Activated CD4-positive, alpha-beta memory T cell treated with anti-CD3 and anti-CD28 coated beads for 36 hours (primary cell): ENCODE measurements at regions not wholly inside any gene's neighbourhood (a gene's known extent, or its start where the extent isn't known, plus 50 kb on each side); places are given as distances from the start of the nearest gene placed in this dataset.
"Not testable (repeated sequence)": the region's sequence is repeated elsewhere in the genome, so short reads cannot be mapped to it uniquely, and the experiment has no call there.

Experiments
- CTCF ChIA-PET: fragments of 350-600 bp; sonication (Branson Sonifier 250); formaldehyde crosslinking; loops from one replicate; lab custom pipeline; 2021; ENCODE audit warnings: antibody characterized with exemption, inconsistent platforms; lab: Charles Lee
- POLR2A ChIA-PET: fragments of 350-600 bp; sonication (Branson Sonifier 250); formaldehyde crosslinking; loops from one replicate; lab custom pipeline; 2021; ENCODE audit warnings: antibody characterized with exemption; lab: Charles Lee
- DNase-seq: peaks from one replicate; pipeline ENCODE4 v3.0.0-alpha.2; 2020
- H3K27ac Mint-ChIP-seq: one replicate; pipeline ENCODE4 v1.8.0; 2021; ENCODE audit warnings: mixed read lengths
- H3K27me3 Mint-ChIP-seq: one replicate; pipeline ENCODE4 v1.8.0; 2021; ENCODE audit warnings: mixed read lengths
- H3K36me3 Mint-ChIP-seq: one replicate; pipeline ENCODE4 v1.8.0; 2021; ENCODE audit warnings: mixed read lengths
- H3K4me1 Mint-ChIP-seq: one replicate; pipeline ENCODE4 v1.8.0; 2021; ENCODE audit warnings: low read depth, mixed read lengths
- H3K4me3 Mint-ChIP-seq: one replicate; pipeline ENCODE4 v1.8.0; 2021; ENCODE audit warnings: mild to moderate bottlenecking, mixed read lengths
- H3K9me3 Mint-ChIP-seq: one replicate; pipeline ENCODE4 v1.8.0; 2021; ENCODE audit warnings: mixed read lengths
- intact Hi-C: fragments of 100-400 bp; cut with micrococcal nuclease; formaldehyde crosslinking; loops from one replicate; pipeline ENCODE4 v1.15.1; 2023

DNA sequence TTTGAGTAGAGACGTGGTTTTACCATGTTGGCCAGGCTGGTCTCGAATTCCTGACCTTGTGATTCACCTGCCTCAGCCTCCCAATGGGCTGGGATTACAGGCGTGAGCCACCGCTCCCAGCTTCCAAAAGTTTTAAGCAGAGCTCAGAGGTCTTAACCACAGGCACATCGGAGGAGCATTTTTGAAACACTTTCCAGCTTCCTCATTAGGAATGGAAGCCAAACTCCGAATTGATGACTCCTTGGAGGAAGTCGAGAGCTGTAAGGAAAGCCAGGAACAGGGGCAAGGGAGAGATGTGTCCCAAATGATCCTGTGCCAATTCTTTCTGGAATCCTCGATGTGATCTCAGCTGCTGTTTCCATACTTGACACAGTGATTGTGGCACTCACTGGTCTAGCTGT lies 56.2 kb upstream of the CCZ1B start:
- H3K27me3 Mint-ChIP-seq: peaks cover 22% of the 10 kb centered on the region
- intact Hi-C loops, POLR2A ChIA-PET, H3K4me1 Mint-ChIP-seq, H3K9me3 Mint-ChIP-seq, H3K36me3 Mint-ChIP-seq, DNase-seq, H3K4me3 Mint-ChIP-seq, H3K27ac Mint-ChIP-seq, CTCF ChIA-PET: not testable (repeated sequence)

DNA sequence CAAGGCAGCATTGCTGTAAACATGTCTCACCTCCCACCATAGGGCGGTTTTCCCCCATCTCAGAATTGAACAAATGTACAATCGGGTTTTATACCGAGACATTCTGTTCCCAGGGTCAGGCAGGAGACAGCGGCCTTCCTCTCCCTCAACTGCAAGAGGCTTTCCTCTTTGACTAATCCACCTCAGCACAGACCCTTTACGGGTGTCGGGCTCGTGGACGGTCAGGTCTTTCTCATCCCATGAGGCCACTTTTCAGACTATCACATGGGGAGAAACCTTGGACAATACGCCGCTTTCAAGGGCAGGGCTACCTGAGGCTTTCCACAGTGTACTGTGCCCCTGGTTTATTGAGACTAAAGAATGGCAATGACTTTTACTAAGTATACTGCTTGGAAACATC lies 57.7 kb upstream of the CCZ1B start:
- H3K36me3 Mint-ChIP-seq, DNase-seq, CTCF ChIA-PET, POLR2A ChIA-PET, H3K27ac Mint-ChIP-seq, H3K4me3 Mint-ChIP-seq, H3K9me3 Mint-ChIP-seq, H3K4me1 Mint-ChIP-seq, intact Hi-C loops: not testable (repeated sequence)
- peaks cover 22% of the 10 kb centered on the region for H3K27me3 Mint-ChIP-seq

DNA sequence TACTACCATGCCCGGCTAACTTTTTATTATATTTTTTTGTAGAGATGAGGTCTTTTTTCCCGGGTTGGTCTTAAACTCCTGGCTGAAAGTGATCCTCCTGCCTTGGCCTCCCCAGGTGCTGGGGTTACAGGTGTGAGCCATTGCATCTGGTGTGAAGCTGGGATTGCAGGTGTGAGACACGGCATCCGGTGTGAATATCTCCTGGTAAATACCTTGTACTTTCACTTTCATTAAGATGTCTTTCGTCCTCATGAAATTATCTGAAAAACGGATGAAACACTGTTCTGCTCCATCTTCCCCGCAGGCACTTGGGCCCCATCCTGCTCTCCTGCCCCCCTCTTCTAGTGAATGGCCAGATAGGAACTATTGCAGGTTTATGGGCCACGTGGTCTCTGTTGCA lies 60.1 kb upstream of the CCZ1B start:
- H3K36me3 Mint-ChIP-seq: no peaks in the 10 kb centered on the region
- H3K27ac Mint-ChIP-seq: no peak overlapping the region
- CTCF ChIA-PET: no interaction called here
- POLR2A ChIA-PET: no interaction called here
- DNase-seq: no peak
- H3K4me3 Mint-ChIP-seq: no peak overlapping the region
- intact Hi-C loops: no loop called here
- peaks cover 11% of the 10 kb centered on the region for H3K27me3 Mint-ChIP-seq
- H3K4me1 Mint-ChIP-seq: no peaks in the 10 kb centered on the region
- H3K9me3 Mint-ChIP-seq: no peaks in the 10 kb centered on the region

DNA sequence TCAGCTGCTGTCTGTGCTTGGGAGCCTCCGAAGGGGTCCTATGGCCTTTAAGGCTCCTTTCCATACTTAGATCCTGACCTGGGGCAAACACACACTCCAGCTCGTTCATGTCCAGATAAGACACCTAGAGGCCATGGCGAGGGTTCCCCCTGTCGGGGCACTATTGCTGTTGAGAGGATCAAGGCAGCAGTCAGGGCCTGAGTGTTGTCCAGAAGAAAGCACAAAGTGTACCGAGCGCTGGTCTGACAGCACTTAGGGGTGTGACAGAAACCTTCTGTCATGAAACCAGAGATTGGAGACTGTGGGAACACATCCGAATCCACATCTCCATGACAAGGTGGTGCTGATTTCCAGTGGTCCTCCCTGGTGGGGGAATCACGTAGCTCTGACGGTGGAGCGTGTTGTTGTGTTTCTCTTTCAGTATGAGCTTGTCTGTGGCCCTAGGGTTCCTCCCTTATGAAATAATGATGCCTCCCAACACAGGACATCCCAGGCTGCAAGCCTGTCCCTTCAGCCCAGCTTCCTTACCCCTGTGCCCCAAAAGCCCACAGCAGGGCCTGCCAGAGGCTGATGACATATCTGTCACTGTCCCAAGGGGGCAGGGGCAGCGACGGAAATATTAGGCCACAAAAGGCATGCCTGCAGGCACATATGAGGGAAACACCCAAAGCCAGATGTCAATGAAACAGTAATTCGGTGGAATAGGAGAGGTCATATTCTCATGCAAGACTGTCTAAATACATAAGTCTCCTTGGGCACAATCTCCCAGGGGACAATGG lies 62.4 kb upstream of the CCZ1B start:
- not testable (repeated sequence) for H3K27ac Mint-ChIP-seq

DNA sequence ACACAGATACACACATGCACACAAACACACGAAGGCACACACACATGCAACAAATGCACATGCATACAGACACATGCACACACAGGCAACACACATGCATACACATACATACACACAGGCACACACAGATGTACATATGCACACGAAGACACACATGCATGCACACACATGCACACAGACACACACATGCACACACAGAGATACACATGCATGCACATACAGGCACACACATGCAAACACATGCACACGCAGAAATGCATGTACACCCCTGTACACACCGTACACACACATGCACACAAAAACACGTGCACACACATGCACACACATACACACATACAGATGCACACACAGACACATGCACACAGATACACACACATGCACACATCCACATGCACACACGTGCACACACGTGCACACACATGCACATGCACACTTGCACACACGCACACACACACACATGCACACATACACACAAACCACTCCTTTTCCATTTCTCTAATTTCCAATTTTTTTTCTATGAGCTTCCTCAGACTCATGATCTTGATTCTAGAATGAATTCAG lies 63.3 kb upstream of the CCZ1B start:
- DNase-seq: no peak
- no peak overlapping the region for H3K27ac Mint-ChIP-seq
- POLR2A ChIA-PET: no interaction called here

More for the DNA sequence above, 62.4 kb upstream of the CCZ1B start:
- DNase-seq, H3K4me3 Mint-ChIP-seq, intact Hi-C loops, H3K27me3 Mint-ChIP-seq, H3K4me1 Mint-ChIP-seq, POLR2A ChIA-PET, CTCF ChIA-PET, H3K36me3 Mint-ChIP-seq, H3K9me3 Mint-ChIP-seq: not testable (repeated sequence)

DNA sequence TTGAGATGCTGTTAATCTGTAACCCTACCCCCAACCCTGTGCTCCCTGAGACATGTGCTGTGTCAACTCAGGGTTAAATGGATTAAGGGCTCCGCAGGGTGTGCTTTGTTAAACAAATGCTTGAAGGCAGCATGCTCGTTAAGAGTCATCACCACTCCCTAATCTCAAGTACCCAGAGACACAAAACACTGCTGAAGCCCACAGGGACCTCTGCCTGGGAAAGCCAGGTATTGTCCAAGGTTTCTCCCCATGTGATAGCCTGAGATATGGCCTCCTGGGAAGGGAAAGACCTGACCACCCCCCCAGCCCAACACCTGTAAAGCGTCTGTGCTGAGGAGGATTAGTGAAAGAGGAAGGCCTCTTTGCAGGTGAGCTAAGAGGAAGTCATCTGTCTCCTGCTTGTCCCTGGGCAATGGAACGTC lies 76.0 kb upstream of the CCZ1B start:
- intact Hi-C loops, H3K4me1 Mint-ChIP-seq, H3K9me3 Mint-ChIP-seq, CTCF ChIA-PET, H3K36me3 Mint-ChIP-seq, H3K27me3 Mint-ChIP-seq, H3K4me3 Mint-ChIP-seq, H3K27ac Mint-ChIP-seq, DNase-seq, POLR2A ChIA-PET: not testable (repeated sequence)

More for the DNA sequence above, 63.3 kb upstream of the CCZ1B start:
- CTCF ChIA-PET: no interaction called here
- intact Hi-C loops: no loop called here
- Mint-ChIP-seq H3K4me3 (no peak overlapping the region), H3K36me3 (no peaks in the 10 kb centered on the region), H3K27me3 (no peaks in the 10 kb centered on the region), H3K9me3 (no peaks in the 10 kb centered on the region), H3K4me1 (no peaks in the 10 kb centered on the region)

DNA sequence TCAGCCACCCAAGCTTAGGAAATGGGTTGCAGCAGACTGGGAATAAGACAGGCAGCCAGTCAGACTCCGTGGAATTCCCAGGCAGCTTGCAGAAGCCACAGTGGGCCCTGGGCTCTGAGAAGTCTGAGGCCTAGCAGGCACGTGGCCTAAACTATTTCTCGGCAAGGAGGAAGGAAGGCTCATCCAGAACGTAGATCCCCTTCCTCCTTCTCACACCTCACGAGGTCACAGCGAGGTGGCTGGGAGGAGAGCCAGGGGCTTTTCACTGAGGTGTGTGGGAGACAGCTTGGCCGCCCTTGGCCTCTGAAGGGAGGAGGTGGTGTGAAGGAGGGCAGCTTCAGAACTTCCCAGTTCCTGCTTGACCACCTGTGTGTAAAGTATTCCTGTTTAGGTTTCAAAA lies 77.2 kb upstream of the CCZ1B start:
- intact Hi-C loops, DNase-seq, H3K27me3 Mint-ChIP-seq, H3K4me1 Mint-ChIP-seq, POLR2A ChIA-PET, CTCF ChIA-PET, H3K9me3 Mint-ChIP-seq, H3K36me3 Mint-ChIP-seq, H3K27ac Mint-ChIP-seq, H3K4me3 Mint-ChIP-seq: not testable (repeated sequence)

DNA sequence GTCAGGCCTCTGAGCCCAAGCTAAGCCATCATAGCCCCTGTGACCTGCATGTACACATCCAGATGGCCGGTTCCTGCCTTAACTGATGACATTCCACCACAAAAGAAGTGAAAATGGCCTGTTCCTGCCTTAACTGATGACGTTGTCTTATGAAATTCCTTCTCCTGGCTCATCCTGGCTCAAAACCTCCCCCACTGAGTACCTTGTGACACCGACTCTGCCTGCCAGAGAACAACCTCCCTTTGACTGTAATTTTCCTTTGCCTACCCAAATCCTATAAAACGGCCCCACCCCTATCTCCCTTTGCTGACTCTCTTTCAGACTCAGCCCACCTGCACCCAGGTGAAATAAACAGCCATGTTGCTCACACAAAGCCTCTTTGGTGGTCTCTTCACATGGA lies 77.7 kb upstream of the CCZ1B start:
- H3K36me3 Mint-ChIP-seq, H3K9me3 Mint-ChIP-seq, POLR2A ChIA-PET, H3K4me3 Mint-ChIP-seq, intact Hi-C loops, DNase-seq, CTCF ChIA-PET, H3K27ac Mint-ChIP-seq, H3K27me3 Mint-ChIP-seq, H3K4me1 Mint-ChIP-seq: not testable (repeated sequence)

DNA sequence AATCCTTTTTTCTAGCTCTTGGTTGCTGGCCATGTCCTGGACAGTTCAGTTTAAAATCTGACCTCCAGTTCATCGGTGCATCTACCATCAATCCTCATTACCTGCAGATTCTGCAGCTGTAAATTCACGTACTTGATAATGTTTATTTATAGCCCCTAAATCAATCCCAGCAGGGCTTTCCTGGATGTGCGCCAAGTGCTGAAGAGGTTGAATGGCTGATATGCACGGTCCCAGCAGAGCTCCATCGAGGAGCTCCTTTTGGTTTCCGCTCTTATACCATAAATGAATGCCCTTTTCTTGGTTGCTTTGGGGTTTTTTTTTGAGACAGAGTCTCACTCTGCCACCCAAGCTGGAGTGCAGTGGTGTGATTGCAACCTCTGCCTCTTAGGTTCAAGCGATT lies 91.2 kb upstream of the CCZ1B start:
- no peak overlapping the region for H3K27ac Mint-ChIP-seq
- H3K4me1 Mint-ChIP-seq: no peaks in the 10 kb centered on the region
- no peaks in the 10 kb centered on the region for H3K27me3 Mint-ChIP-seq
- no peak overlapping the region for H3K4me3 Mint-ChIP-seq
- POLR2A ChIA-PET: no interaction called here
- CTCF ChIA-PET: no interaction called here
- H3K36me3 Mint-ChIP-seq: no peaks in the 10 kb centered on the region
- H3K9me3 Mint-ChIP-seq: no peaks in the 10 kb centered on the region
- DNase-seq: no peak
- intact Hi-C loops: no loop called here

DNA sequence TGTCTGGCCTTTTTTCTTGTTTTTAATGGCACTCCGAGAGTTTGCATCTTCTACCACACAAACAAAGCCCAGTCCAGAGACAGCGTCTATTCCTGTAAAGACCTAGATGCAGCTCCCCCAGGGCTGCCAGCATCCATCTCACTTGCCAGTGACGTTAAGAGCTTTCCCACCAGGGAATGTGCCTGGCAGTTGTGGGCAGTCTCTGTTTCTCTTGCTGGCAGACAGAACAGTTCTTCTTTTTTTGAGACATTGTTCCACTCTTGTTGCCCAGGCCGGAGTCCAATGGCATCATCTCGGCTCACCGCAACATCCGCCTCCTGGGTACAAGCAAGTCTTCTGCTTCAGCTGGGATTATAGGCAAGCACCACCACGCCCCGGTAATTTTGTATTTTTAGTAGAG lies 93.1 kb upstream of the CCZ1B start:
- H3K36me3 Mint-ChIP-seq, CTCF ChIA-PET, H3K4me3 Mint-ChIP-seq, H3K4me1 Mint-ChIP-seq, H3K9me3 Mint-ChIP-seq, H3K27me3 Mint-ChIP-seq, POLR2A ChIA-PET, DNase-seq, H3K27ac Mint-ChIP-seq, intact Hi-C loops: not testable (repeated sequence)

DNA sequence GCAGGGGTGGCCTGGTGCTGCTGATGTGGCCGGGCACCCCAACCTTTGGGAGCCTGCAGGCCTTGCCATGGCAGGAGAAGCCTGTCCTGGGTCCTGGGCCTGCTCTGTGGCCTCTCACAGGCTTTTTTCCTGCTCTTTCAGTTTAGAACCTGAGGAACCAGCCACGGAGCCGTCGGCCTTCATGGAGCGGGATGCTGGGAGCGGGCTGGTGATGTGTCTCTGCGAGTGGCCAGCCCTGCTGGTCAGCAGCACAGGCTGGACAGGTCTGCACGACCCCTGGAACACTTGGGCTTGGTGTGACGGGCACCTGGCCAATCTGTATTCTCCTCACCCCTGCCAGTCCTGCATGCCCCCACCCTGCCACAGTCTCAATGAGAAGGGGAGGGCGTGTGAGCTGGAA lies 98.4 kb upstream of the CCZ1B start:
- H3K4me3 Mint-ChIP-seq, H3K27ac Mint-ChIP-seq, intact Hi-C loops, H3K27me3 Mint-ChIP-seq, H3K9me3 Mint-ChIP-seq, DNase-seq, H3K36me3 Mint-ChIP-seq, CTCF ChIA-PET, POLR2A ChIA-PET, H3K4me1 Mint-ChIP-seq: not testable (repeated sequence)

DNA sequence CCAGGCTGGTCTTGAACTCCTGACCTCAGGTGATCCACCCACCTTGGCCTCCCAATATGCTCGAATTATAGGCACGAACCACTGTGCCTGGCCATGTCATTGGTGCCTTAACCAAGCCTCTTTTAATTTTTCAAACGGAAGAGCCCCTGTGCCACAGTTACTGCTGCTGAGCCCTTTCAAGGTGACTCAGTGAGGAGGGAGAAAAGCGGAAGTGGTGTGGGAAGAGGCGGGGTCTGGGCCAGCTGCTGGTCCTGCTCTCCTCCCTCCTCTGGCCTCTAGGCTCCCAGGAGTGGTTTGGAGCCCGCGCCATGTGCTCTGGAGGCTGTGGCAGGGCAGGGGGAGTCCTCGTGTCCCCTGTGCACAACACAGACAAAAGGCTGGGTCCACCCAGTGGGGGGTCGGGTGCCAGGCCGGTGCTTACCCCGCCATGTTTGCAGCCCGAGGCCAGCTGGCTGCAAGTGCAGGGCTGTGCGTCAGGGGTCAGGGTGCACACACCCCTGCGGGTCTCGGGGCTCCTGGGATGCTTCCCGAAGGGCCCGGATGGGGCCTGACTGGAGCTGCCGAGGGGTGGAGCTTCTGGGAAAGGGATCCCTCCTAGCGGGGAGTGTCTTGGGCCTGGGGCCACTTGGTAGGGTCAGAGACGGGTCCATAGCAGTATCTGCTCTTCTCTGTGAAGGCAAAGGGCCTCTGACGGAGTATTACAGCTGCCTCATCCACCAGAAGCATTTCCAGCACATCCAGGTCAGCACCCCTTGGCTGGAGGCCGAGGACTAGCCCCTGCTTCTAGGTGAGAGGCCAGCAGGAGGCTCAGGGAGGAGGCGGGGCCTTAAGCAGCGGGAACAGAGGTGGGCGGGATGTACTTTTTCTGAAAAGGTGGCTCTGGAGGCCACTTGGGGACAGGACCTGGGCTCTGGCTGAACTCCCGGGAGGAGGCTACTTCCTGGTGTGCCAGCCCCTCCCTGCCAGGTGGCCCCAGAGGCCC lies 100.4 kb upstream of the CCZ1B start:
- H3K9me3 Mint-ChIP-seq, CTCF ChIA-PET, intact Hi-C loops, H3K27ac Mint-ChIP-seq, POLR2A ChIA-PET, H3K4me1 Mint-ChIP-seq, H3K4me3 Mint-ChIP-seq, H3K36me3 Mint-ChIP-seq, H3K27me3 Mint-ChIP-seq: not testable (repeated sequence)
- peak; percentile 46 for DNase-seq
